ENCODE measurements at regions not wholly inside any gene's neighbourhood (a gene's known extent, or its start where the extent isn't known, plus 50 kb on each side); places are given as distances from the start of the nearest gene placed in this dataset.
"Not testable (repeated sequence)": the region's sequence is repeated elsewhere in the genome, so short reads cannot be mapped to it uniquely, and the experiment has no call there.

- DNase-seq (ENCODE audit: low read depth): no peak
- Histone ChIP-seq H3K36me3 (ENCODE audit: control insufficient read depth, insufficient read depth, low read length) (no peaks in the 10 kb centered on the region), H3K27me3 (ENCODE audit: control insufficient read depth, insufficient read depth, low read length) (no peaks in the 10 kb centered on the region), H3K4me3 (ENCODE audit: low read depth, low read length) (no peak overlapping the region)
- no peak for TF ChIP-seq CTCF (IDR thresholded peaks at IDR 0.05; ENCODE audit: insufficient read depth, low read length, poor library complexity, severe bottlenecking)
Measured at GRCh38 chr4:138347561-138347960, 105.4 kb upstream of the SLC7A11 start.

GRCh38 chr4:138344851-138345250 is 102.7 kb upstream of the SLC7A11 start:
- DNase-seq (ENCODE audit: low read depth): no peak
- H3K4me3 ChIP-seq (ENCODE audit: low read depth, low read length): no peak overlapping the region
- H3K27me3 ChIP-seq (ENCODE audit: control insufficient read depth, insufficient read depth, low read length): no peaks in the 10 kb centered on the region
- TF ChIP-seq CTCF (IDR thresholded peaks at IDR 0.05; ENCODE audit: insufficient read depth, low read length, poor library complexity, severe bottlenecking): no peak
- H3K36me3 ChIP-seq (ENCODE audit: control insufficient read depth, insufficient read depth, low read length): no peaks in the 10 kb centered on the region

GRCh38 chr4:138344054-138344453 is 101.9 kb upstream of the SLC7A11 start:
- TF ChIP-seq CTCF (IDR thresholded peaks at IDR 0.05; ENCODE audit: insufficient read depth, low read length, poor library complexity, severe bottlenecking): no peak
- no peak for DNase-seq (ENCODE audit: low read depth)
- H3K36me3 ChIP-seq (ENCODE audit: control insufficient read depth, insufficient read depth, low read length): no peaks in the 10 kb centered on the region
- H3K27me3 ChIP-seq (ENCODE audit: control insufficient read depth, insufficient read depth, low read length): no peaks in the 10 kb centered on the region
- H3K4me3 ChIP-seq (ENCODE audit: low read depth, low read length): no peak overlapping the region

- Histone ChIP-seq H3K4me3 (ENCODE audit: low read depth, low read length) (no peak overlapping the region), H3K27me3 (ENCODE audit: control insufficient read depth, insufficient read depth, low read length) (no peaks in the 10 kb centered on the region), H3K36me3 (ENCODE audit: control insufficient read depth, insufficient read depth, low read length) (no peaks in the 10 kb centered on the region)
- no peak for DNase-seq (ENCODE audit: low read depth)
- no peak for TF ChIP-seq CTCF (IDR thresholded peaks at IDR 0.05; ENCODE audit: insufficient read depth, low read length, poor library complexity, severe bottlenecking)
Measured at GRCh38 chr4:138341739-138342415, 99.7 kb upstream of the SLC7A11 start.

- no peaks in the 10 kb centered on the region for H3K27me3 ChIP-seq (ENCODE audit: control insufficient read depth, insufficient read depth, low read length)
- no peaks in the 10 kb centered on the region for H3K36me3 ChIP-seq (ENCODE audit: control insufficient read depth, insufficient read depth, low read length)
- no peak overlapping the region for H3K4me3 ChIP-seq (ENCODE audit: low read depth, low read length)
- no peak for DNase-seq (ENCODE audit: low read depth)
- no peak for TF ChIP-seq CTCF (IDR thresholded peaks at IDR 0.05; ENCODE audit: insufficient read depth, low read length, poor library complexity, severe bottlenecking)
Measured at GRCh38 chr4:138338840-138339239, 96.7 kb upstream of the SLC7A11 start.

- H3K27me3 ChIP-seq (ENCODE audit: control insufficient read depth, insufficient read depth, low read length); DNase-seq (ENCODE audit: low read depth); H3K4me3 ChIP-seq (ENCODE audit: low read depth, low read length); H3K36me3 ChIP-seq (ENCODE audit: control insufficient read depth, insufficient read depth, low read length): not testable (repeated sequence)
Measured at GRCh38 chr4:138338222-138338621, 96.1 kb upstream of the SLC7A11 start.
